DOHH2 (cell line): ENCODE measurements at regions not wholly inside any gene's neighbourhood (a gene's known extent, or its start where the extent isn't known, plus 50 kb on each side); places are given as distances from the start of the nearest gene placed in this dataset.
A peak's percentile ranks its signal among the peaks of the same experiment; 100 is the strongest.

Experiments used
- H3F3A ChIP-seq: fragments of 200-600 bp; sonication (generic), shearing (Covaris generic); 2 replicates; pipeline ENCODE4 v1.6.0; 2016; ENCODE audit warnings: antibody characterized with exemption, mild to moderate bottlenecking; ENCODE audit not compliant: control insufficient read depth, insufficient read depth
- H3K27ac ChIP-seq: fragments of 200-600 bp; sonication (generic); 2 replicates; pipeline ENCODE4 v1.5.1; 2014; ENCODE audit warnings: low read depth, mild to moderate bottlenecking, low read length, moderate library complexity
- H3K27me3 ChIP-seq: fragments of 200-600 bp; sonication (generic); 2 replicates; pipeline ENCODE4 v1.6.1; 2014; ENCODE audit warnings: mild to moderate bottlenecking, low read length, mixed read lengths; ENCODE audit not compliant: control insufficient read depth
- H3K36me3 ChIP-seq: fragments of 200-600 bp; sonication (generic); 2 replicates; pipeline ENCODE4 v1.6.1; 2014; ENCODE audit warnings: mild to moderate bottlenecking, low read length, moderate library complexity, mixed read lengths; ENCODE audit not compliant: control insufficient read depth
- H3K4me1 ChIP-seq: fragments of 200-600 bp; sonication (generic); 2 replicates; pipeline ENCODE4 v1.6.1; 2014; ENCODE audit warnings: mild to moderate bottlenecking, low read length, mixed read lengths; ENCODE audit not compliant: control insufficient read depth
- H3K4me2 ChIP-seq: fragments of 200-600 bp; sonication (generic); 2 replicates; pipeline ENCODE4 v1.6.0; 2014; ENCODE audit warnings: mild to moderate bottlenecking, low read length, moderate library complexity
- H3K4me3 ChIP-seq: fragments of 200-600 bp; sonication (generic); 2 replicates; pipeline ENCODE4 v1.5.1; 2014; ENCODE audit warnings: mild to moderate bottlenecking, low read length, mixed read lengths
- H3K79me2 ChIP-seq: fragments of 200-600 bp; sonication (generic); 2 replicates; pipeline ENCODE4 v1.6.1; 2014; ENCODE audit warnings: mild to moderate bottlenecking, low read length, mixed read lengths; ENCODE audit not compliant: control insufficient read depth
- H3K9me2 ChIP-seq: fragments of 200-600 bp; sonication (generic); replicated peaks from 2 replicates; pipeline ENCODE4 v1.6.1; 2014; ENCODE audit warnings: mild to moderate bottlenecking, low read length, mixed read lengths; ENCODE audit not compliant: control insufficient read depth
- H3K9me3 ChIP-seq: fragments of 200-600 bp; sonication (generic); 2 replicates; pipeline ENCODE4 v1.6.1; 2014; ENCODE audit warnings: antibody characterized with exemption, low read length, mixed read lengths; ENCODE audit not compliant: control insufficient read depth, insufficient read depth
- H4K20me1 ChIP-seq: fragments of 200-600 bp; sonication (generic); 2 replicates; pipeline ENCODE4 v1.6.0; 2014; ENCODE audit warnings: low read depth, mild to moderate bottlenecking, antibody characterized with exemption, low read length, moderate library complexity; ENCODE audit not compliant: control insufficient read depth, insufficient read depth
- CTCF ChIP-seq: fragments of 200-600 bp; sonication (generic); IDR thresholded peaks from one replicate; pipeline ENCODE4 v1.5.1; 2014; ENCODE audit warnings: antibody characterized with exemption, mild to moderate bottlenecking, low read depth, low read length; ENCODE audit not compliant: poor library complexity, severe bottlenecking
- EZH2phosphoT487 ChIP-seq: fragments of 200-600 bp; sonication (generic); IDR thresholded peaks from 2 replicates; pipeline ENCODE4 v1.6.1; 2017; ENCODE audit warnings: borderline replicate concordance, mild to moderate bottlenecking, antibody characterized with exemption, low read length, moderate library complexity, mixed read lengths

GRCh38 chr1:81437213-81437612, 363.5 kb upstream of the ADGRL2 start:
- peak overlapping the region; percentile 24 for H3K4me2 ChIP-seq

GRCh38 chr1:81435175-81435574, 365.6 kb upstream of the ADGRL2 start:
- no peak overlapping the region for H3K27ac ChIP-seq
- H3K4me2 ChIP-seq, result no peak overlapping the region
- no peaks in the 10 kb centered on the region for H3K79me2 ChIP-seq
- H3F3A ChIP-seq, result no peaks in the 10 kb centered on the region
- H3K9me2 ChIP-seq, result no peaks in the 10 kb centered on the region
- peaks cover 11% of the 10 kb centered on the region for H3K4me1 ChIP-seq
- no peak overlapping the region for H3K4me3 ChIP-seq
- no peaks in the 10 kb centered on the region for H4K20me1 ChIP-seq
- H3K36me3 ChIP-seq, result no peaks in the 10 kb centered on the region
- no peaks in the 10 kb centered on the region for H3K27me3 ChIP-seq
- H3K9me3 ChIP-seq, result peaks cover 5% of the 10 kb centered on the region; the same call in 1 of the 2 replicates
- TF ChIP-seq CTCF, result no peak
- TF ChIP-seq EZH2phosphoT487, result no peak

More at GRCh38 chr1:81437213-81437612, 363.5 kb upstream of the ADGRL2 start:
- H3K4me3 ChIP-seq, result no peak overlapping the region
- H3K27me3 ChIP-seq, result no peaks in the 10 kb centered on the region
- no peaks in the 10 kb centered on the region for H3K36me3 ChIP-seq
- TF ChIP-seq EZH2phosphoT487 (no peak), CTCF (no peak)
- no peak overlapping the region for H3K27ac ChIP-seq
- peaks cover 5% of the 10 kb centered on the region; the same call in 1 of the 2 replicates for H3K9me3 ChIP-seq
- H3K4me1 ChIP-seq, result peaks cover 11% of the 10 kb centered on the region
- H4K20me1 ChIP-seq, result no peaks in the 10 kb centered on the region
- no peaks in the 10 kb centered on the region for H3F3A ChIP-seq
- H3K9me2 ChIP-seq, result no peaks in the 10 kb centered on the region
- H3K79me2 ChIP-seq, result no peaks in the 10 kb centered on the region

GRCh38 chr1:81433676-81434075, 367.1 kb upstream of the ADGRL2 start:
- TF ChIP-seq CTCF, result no peak
- TF ChIP-seq EZH2phosphoT487, result no peak
- Histone ChIP-seq H4K20me1 (no peaks in the 10 kb centered on the region), H3K79me2 (no peaks in the 10 kb centered on the region), H3K27ac (no peak overlapping the region), H3F3A (no peaks in the 10 kb centered on the region), H3K4me3 (no peak overlapping the region), H3K4me1 (peaks cover 11% of the 10 kb centered on the region), H3K27me3 (no peaks in the 10 kb centered on the region), H3K36me3 (no peaks in the 10 kb centered on the region), H3K9me2 (no peaks in the 10 kb centered on the region), H3K9me3 (no peaks in the 10 kb centered on the region), H3K4me2 (no peak overlapping the region)

GRCh38 chr1:81432654-81433109, 368.1 kb upstream of the ADGRL2 start:
- Histone ChIP-seq H3K27ac (no peak overlapping the region), H3K9me2 (no peaks in the 10 kb centered on the region), H3K4me1 (peaks cover 7% of the 10 kb centered on the region), H3K36me3 (no peaks in the 10 kb centered on the region), H3F3A (no peaks in the 10 kb centered on the region), H3K9me3 (no peaks in the 10 kb centered on the region), H3K79me2 (no peaks in the 10 kb centered on the region), H3K27me3 (no peaks in the 10 kb centered on the region), H3K4me2 (no peak overlapping the region), H4K20me1 (no peaks in the 10 kb centered on the region), H3K4me3 (no peak overlapping the region)
- TF ChIP-seq EZH2phosphoT487, result no peak
- no peak for TF ChIP-seq CTCF
